Transverse colon (tissue), 4 donors: ENCODE measurements at regions not wholly inside any gene's neighbourhood (a gene's known extent, or its start where the extent isn't known, plus 50 kb on each side); places are given as distances from the start of the nearest gene placed in this dataset.

Source experiments
- DNase-seq: peaks from one replicate; pipeline ENCODE4 v3.0.0-alpha.2; 2019
- H3K27ac ChIP-seq, 4 donors: fragments of 200-600 bp; sonication (generic); 2 replicates each; pipeline ENCODE4 v1.5.1; 2016 to 2018; ENCODE audit warnings: inconsistent platforms in 4 of 4
- H3K27me3 ChIP-seq: fragments of 200-600 bp; sonication (generic); 2 replicates; pipeline ENCODE4 v1.5.1; 2017; ENCODE audit warnings: inconsistent platforms
- H3K36me3 ChIP-seq, 4 donors: fragments of 200-600 bp; sonication (generic); 2 replicates each; pipeline ENCODE4 v1.5.1; 2017 to 2019; ENCODE audit warnings: inconsistent platforms in 4 of 4
- H3K4me1 ChIP-seq, 4 donors: fragments of 200-600 bp; sonication (generic); 2 replicates each; pipeline ENCODE4 v1.5.1; 2017 to 2020; ENCODE audit warnings: inconsistent platforms in 4 of 4
- H3K4me3 ChIP-seq, 4 donors: fragments of 200-600 bp; sonication (generic); 1 replicate in 1 of 4; 2 replicates in 3 of 4; pipeline versions ENCODE4 v1.5.1 to v1.6.1; 2017 to 2019; ENCODE audit warnings: inconsistent platforms in 4 of 4
- H3K9me3 ChIP-seq, 2 donors: fragments of 200-600 bp; sonication (generic); 2 replicates each; pipeline ENCODE4 v1.5.1; 2017 to 2019; ENCODE audit warnings: inconsistent platforms in 2 of 2
- EP300 ChIP-seq: sonication (generic); formaldehyde crosslinking; IDR thresholded peaks from one replicate; pipeline ENCODE4 v1.6.1; 2017; ENCODE audit warnings: antibody characterized with exemption, low read depth
- POLR2A ChIP-seq: fragments of 450-650 bp; IDR thresholded peaks from one replicate; pipeline ENCODE4 v1.6.1; 2016; ENCODE audit warnings: antibody characterized with exemption, mild to moderate bottlenecking, moderate library complexity
- POLR2AphosphoS5 ChIP-seq, 3 donors: sonication (generic); formaldehyde crosslinking; IDR thresholded peaks; one replicate each; pipeline ENCODE4 v1.6.1; 2016; ENCODE audit warnings: antibody characterized with exemption in 3 of 3
- WGBS, 2 donors: methylation state at CpG; one replicate each; pipeline ENCODE4 v1.1.5; 2018; ENCODE audit warnings: low coverage in 1 of 2; 5-methylcytosine and 5-hydroxymethylcytosine counted together
- in situ Hi-C, 4 donors: fragments of 200-750 bp; cut with MboI; loops; one replicate each; pipeline versions ENCODE4 v1.15.0 to v1.15.1; 2017; ENCODE audit warnings: low sequenced_read_pairs in 3 of 4, low pct_ligation_motif_present in 1 of 4, low pct_unique_long_range_greater_than_20kb in 1 of 4
- intact Hi-C: fragments of 100-400 bp; cut with DNase I; formaldehyde crosslinking; loops from one replicate; pipeline ENCODE4 v1.15.1; 2023; ENCODE audit warnings: low total_unique reads
- TF ChIP-seq, protein P1 (sequence below), 5 experiments: fragments of 200-600 bp in 3 of 5; fragments of 450-650 bp in 2 of 5; sonication (generic) in 3 of 5; IDR thresholded peaks; 1 replicate in 2 of 5; 2 replicates in 3 of 5; pipeline ENCODE4 v1.5.1; 2016 to 2017; ENCODE audit warnings: antibody characterized with exemption in 5 of 5, inconsistent platforms in 3 of 5, mild to moderate bottlenecking in 2 of 5, moderate library complexity in 1 of 5

DNA sequence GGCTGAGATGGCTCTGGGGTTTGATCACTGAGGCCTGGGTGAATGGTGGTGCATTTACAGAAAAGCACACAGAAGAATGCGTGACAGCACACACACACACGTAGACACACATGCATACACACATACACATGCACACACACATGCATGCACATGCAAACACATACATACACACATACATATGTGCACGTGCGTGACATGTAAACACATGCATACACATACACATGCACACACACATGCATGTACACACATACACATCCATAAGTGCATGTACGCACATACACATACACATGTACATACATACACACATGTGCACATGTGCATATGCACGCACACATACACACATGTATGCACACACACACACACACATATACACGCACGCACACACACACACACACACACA is 108.4 kb downstream of the AIPL1 start:
- no peak overlapping the region for H3K4me3 ChIP-seq
- in situ Hi-C loops (no loop called here), intact Hi-C loops (no loop called here)
- DNase-seq, result no peak
- H3K27ac ChIP-seq, result no peak overlapping the region
- WGBS, 2 donors, result 64 to 67% methylated on average over 5 to 8 of the region's 8 CpGs
- TF ChIP-seq POLR2AphosphoS5 (IDR thresholded peaks at IDR 0.05), result no peak
- TF ChIP-seq, protein P1, sequence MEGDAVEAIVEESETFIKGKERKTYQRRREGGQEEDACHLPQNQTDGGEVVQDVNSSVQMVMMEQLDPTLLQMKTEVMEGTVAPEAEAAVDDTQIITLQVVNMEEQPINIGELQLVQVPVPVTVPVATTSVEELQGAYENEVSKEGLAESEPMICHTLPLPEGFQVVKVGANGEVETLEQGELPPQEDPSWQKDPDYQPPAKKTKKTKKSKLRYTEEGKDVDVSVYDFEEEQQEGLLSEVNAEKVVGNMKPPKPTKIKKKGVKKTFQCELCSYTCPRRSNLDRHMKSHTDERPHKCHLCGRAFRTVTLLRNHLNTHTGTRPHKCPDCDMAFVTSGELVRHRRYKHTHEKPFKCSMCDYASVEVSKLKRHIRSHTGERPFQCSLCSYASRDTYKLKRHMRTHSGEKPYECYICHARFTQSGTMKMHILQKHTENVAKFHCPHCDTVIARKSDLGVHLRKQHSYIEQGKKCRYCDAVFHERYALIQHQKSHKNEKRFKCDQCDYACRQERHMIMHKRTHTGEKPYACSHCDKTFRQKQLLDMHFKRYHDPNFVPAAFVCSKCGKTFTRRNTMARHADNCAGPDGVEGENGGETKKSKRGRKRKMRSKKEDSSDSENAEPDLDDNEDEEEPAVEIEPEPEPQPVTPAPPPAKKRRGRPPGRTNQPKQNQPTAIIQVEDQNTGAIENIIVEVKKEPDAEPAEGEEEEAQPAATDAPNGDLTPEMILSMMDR (IDR thresholded peaks at IDR 0.05), result no peak
- H3K27me3 ChIP-seq, result no peaks in the 10 kb centered on the region
- no peaks in the 10 kb centered on the region for H3K9me3 ChIP-seq
- no peaks in the 10 kb centered on the region for H3K4me1 ChIP-seq
- H3K36me3 ChIP-seq, result no peaks in the 10 kb centered on the region

DNA sequence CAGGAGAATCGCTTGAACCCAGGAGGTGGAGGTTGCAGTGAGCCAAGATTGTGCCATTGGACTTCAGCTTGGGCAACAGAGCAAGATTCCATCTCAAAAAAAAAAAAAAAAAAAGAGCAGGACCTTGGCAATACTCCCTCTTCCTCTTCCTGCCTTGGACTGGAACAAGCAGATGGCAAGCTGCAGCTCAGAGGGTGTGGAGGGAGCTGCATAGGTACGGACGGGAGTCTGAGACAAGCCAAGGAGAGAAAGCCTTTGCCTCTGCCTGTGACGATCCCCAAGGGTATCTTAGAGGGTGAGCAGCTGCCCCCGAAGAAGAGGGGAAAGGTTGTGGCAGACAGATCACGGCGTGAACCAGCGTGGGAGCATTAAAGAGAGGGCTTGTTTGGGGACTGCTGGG is 109.2 kb downstream of the AIPL1 start:
- H3K27me3 ChIP-seq, result no peaks in the 10 kb centered on the region
- intact Hi-C loops, result no loop called here
- no peaks in the 10 kb centered on the region for H3K36me3 ChIP-seq
- in situ Hi-C loops, result no loop called here
- H3K4me3 ChIP-seq, result no peak overlapping the region
- DNase-seq, result no peak
- H3K9me3 ChIP-seq, result no peaks in the 10 kb centered on the region
- H3K27ac ChIP-seq, result no peak overlapping the region
- no peaks in the 10 kb centered on the region for H3K4me1 ChIP-seq
- no peak for TF ChIP-seq POLR2A
- TF ChIP-seq EP300, result no peak
- TF ChIP-seq POLR2AphosphoS5 (IDR thresholded peaks at IDR 0.05), result no peak
- TF ChIP-seq, protein P1 (IDR thresholded peaks at IDR 0.05), result no peak
- 82% methylated on average over 8 of the region's 8 CpGs; no CpG with 5 or more reads in 1 of the 2 donors for WGBS, 2 donors

DNA sequence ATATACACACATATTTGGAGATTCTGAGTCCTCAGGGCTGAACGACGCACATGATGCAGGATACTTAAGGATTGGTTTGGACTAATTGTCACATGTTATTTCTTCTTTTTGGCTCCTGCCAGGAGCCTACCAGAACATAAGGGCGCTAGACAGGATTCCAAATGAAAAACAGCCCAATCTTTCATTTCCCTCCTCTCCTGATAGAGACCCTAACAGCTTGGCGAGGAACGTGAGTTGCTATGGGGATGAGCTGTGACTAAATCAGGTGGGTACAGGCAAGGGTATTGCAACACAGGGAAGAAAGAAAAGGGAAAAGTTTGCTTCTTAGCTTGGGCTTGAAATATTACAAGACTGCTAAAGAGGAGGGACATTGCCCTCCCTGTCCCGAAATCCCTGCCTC is 109.9 kb downstream of the AIPL1 start:
- H3K36me3 ChIP-seq, result no peaks in the 10 kb centered on the region
- H3K27ac ChIP-seq, result no peak overlapping the region
- H3K27me3 ChIP-seq, result no peaks in the 10 kb centered on the region
- no peaks in the 10 kb centered on the region for H3K9me3 ChIP-seq
- no peak for TF ChIP-seq EP300
- TF ChIP-seq POLR2AphosphoS5 (IDR thresholded peaks at IDR 0.05), result no peak
- TF ChIP-seq POLR2A, result no peak
- TF ChIP-seq, protein P1 (IDR thresholded peaks at IDR 0.05), result no peak
- in situ Hi-C loops, result no loop called here
- DNase-seq, result no peak
- H3K4me1 ChIP-seq, result no peaks in the 10 kb centered on the region
- H3K4me3 ChIP-seq, result no peak overlapping the region
- intact Hi-C loops, result no loop called here
- WGBS, 2 donors, result 80 to 83% methylated on average over 2 to 6 of the region's 6 CpGs

DNA sequence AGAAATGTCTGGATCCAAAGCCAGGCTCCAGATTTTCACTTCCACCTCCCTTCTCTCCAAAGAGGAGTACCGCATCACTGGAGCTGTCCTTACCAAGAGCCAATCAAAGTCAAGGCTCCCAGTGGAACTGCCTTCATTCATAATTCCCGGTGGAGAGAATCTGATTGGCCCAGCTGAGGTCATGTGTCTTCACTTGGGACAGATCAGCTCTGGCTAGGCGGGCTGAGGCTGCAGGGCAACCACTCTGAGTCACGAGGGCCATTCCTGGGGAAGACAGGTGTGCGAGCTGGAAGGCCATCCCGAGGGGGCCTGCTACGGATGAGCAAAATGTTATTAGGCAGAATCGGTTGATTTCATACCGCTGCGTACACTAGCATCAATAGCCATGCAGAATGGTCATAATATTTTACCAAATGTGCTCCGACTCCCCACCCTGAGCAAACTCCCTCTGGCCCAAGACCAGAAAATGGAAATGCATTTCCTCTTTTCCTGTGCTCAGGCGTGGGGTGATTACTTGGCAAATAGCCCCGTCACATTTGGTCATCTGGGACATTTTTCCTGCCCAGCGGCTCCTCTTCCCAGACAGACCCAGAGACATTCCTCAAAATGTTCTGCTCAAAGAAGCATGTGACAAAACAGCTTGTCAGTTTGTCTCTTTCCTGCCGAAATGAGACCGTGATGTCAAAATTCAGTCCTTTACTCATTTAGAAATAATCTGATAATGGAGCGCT is 111.1 kb downstream of the AIPL1 start:
- H3K27me3 ChIP-seq, result no peaks in the 10 kb centered on the region
- intact Hi-C loops, result no loop called here
- in situ Hi-C loops, result no loop called here
- no peak overlapping the region for H3K4me3 ChIP-seq
- TF ChIP-seq POLR2A (no peak), POLR2AphosphoS5 (IDR thresholded peaks at IDR 0.05) (no peak), EP300 (no peak)
- TF ChIP-seq, protein P1 (IDR thresholded peaks at IDR 0.05), result no peak
- 61 to 88% methylated on average over 3 to 17 of the region's 17 CpGs for WGBS, 2 donors
- no peaks in the 10 kb centered on the region for H3K36me3 ChIP-seq
- no peaks in the 10 kb centered on the region for H3K9me3 ChIP-seq
- no peaks in the 10 kb centered on the region for H3K4me1 ChIP-seq
- H3K27ac ChIP-seq, result no peak overlapping the region
- no peak for DNase-seq
